LHCN-M2 (cell line): ENCODE measurements at regions not wholly inside any gene's neighbourhood (a gene's known extent, or its start where the extent isn't known, plus 50 kb on each side); places are given as distances from the start of the nearest gene placed in this dataset.

ENCODE experiments used
- DNase-seq: peaks from one replicate; pipeline ENCODE4 v3.0.0-alpha.2; 2012; ENCODE audit warnings: low read depth

DNA sequence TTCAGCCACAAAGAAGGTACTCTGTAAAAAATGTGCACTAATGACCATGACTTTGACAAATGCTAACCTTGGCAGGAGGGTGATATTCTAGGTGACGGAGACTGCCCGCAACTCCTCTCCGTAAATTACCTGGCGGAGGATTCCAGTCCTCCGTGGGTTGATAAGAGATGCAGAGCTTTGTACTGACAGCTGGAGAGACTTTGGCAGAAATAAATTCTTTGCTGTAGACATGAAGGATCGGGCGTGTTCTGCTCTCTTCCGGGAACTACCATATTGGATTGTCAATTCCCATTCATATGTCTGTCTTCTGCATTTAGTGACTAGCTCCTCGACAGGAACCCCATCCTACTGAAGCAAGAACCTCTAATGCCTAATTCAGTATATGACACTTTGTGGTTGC lies 158.3 kb upstream of the KAZN start:
- DNase-seq, result no peak

GRCh38 chr1:14440731-14441130 lies 157.8 kb upstream of the KAZN start:
- DNase-seq, result peak; percentile 68

GRCh38 chr1:14441302-14441741 lies 157.2 kb upstream of the KAZN start:
- DNase-seq, result peak; percentile 80

GRCh38 chr1:14442669-14443068 lies 155.8 kb upstream of the KAZN start:
- no peak for DNase-seq

DNA sequence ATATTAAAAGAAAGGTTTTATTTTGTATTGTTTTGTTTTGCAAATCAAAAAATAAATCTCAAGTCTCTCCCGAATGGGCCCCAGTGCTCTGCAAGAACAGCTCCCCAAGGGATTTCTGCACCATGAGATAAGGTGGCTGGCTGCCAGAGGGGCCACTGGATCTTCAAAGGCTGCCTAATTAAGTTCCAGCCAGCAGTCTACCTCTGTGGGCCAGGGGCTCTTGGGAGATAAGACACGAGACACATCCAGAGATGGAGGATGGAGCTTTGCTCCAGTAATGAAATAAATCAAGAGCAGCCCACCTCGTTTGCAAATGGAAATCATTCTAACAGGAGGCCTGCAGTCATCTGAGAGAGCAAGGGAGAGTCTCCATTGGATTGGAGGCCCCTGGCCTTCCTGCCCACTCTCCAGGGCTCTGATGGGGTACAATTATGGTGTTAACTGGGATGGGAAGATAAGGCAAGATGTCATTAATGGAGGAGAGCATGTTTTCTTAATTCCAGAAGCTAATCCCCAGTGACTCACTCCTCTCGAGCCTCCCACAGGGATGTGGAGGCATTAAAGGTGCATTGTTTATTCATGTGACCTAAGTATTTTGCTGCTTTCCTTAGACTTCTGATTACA lies 155.2 kb upstream of the KAZN start:
- peak; percentile 49 for DNase-seq

DNA sequence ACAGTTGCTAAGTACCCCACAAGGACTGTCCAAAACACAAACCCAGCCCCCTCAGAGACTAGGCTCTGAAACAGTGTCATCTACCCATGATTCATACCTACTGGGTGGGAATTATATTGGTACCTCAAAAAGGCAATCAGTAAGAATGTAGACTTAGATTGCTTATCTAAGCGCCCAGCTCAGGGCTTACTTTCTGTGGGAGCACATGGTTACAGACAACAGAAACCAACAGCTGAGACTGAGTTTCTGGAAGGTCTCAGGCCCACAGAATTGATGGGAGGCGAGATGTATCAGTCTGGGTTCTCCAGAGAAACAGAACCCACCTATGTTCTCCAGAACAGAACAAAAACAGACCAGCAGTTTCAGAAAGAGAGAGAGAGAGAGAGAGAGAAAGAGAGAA lies 147.3 kb upstream of the KAZN start:
- DNase-seq, result no peak

- DNase-seq, result no peak
Measured at GRCh38 chr1:14452551-14452950, 145.9 kb upstream of the KAZN start.

DNA sequence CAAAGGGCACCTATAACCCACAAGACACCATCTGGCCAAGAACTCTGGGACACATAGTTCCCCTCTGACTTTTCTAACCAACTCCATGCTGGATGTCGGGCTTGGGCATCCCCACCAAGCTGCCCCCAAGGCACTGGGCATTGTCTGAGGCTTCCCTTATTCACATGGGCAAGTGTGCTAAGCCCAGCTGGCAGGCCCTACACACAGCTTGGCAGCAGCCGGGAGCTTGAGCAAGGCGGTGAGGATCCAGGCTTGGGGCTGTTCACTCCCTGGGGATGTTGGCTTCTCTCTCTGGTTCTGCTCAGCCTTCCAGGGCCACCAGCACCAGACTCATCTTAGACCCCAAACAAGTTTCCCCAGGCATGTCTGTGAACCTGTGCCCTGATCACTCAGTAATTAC lies 138.3 kb upstream of the KAZN start:
- DNase-seq, result no peak

DNA sequence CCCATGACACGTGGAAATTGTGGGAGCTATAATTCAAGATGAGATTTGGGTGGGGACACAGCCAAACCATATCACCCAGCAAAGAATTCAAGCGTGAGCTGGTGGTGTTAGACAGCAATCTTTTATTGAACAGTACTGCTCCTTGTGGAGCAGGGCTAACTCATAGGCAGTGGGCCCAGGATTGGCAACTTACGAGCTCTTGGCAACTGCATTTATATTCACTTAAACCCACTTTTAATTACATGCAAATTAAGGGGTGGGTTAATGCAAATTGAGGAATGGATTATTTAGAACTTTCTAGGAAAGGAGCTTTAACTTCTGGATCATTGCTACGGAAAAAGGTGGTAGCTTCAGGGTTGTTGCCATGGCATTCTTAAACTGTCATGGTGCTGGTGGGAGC lies 135.6 kb upstream of the KAZN start:
- no peak for DNase-seq

- no peak for DNase-seq
Measured at GRCh38 chr1:14466006-14466405, 132.5 kb upstream of the KAZN start.

DNA sequence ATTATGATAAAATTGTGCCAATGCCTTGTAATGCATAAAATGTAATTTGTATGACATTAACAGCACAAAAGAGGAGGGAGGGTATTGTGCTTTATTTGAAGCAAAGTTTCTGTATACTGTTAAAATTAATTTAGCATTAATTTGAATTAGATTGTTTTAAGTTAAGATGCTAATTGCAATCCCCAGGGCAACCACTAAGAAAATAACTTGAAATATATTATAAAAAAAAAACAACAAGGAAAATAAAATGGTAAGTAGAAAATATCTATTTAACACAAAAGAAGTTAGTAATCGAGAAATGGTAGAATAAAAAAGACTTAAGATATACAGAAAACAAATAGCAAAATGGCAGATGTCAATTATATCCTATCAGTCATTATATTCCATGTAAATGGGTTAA lies 131.4 kb upstream of the KAZN start:
- no peak for DNase-seq

- DNase-seq, result no peak
Measured at GRCh38 chr1:14468751-14469150, 129.7 kb upstream of the KAZN start.

DNA sequence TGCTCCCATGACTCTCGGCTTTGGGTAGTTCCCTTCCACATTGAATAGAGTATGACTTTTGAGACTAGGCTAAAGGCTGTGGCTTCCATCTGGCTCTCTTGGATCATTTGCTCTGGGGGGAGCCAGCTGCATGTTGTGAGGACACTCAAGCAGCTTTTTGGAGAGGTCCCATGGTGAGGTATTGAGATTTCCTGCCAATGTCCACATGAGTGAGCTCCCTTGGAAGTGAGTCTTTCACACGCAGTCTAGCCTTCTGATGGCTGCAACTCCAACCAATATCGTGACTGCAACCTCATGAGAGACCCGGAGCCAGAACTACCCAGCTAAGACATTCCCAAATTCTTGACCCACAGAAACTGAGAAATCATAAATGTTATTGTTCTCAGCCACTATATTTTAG lies 127.7 kb upstream of the KAZN start:
- no peak for DNase-seq

DNA sequence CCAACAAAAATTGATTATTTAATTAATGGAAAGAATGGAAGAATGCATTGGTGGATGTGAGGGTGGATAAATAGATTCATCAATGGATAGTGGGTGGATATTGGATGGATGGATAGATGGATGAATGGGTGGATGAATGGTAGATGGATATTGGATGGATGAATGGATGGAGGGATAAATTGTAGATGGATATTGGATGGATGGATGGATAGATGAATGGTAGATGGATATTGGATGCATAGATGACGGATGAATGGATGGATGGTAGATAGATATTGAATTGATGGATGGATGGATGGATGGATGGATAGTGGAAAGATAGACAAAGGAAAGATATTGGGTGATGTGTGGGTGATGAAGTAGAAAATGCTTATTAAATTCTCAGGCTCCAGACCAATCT lies 123.6 kb upstream of the KAZN start:
- DNase-seq, result no peak

GRCh38 chr1:14476170-14476955 lies 122.1 kb upstream of the KAZN start:
- DNase-seq, result peak; percentile 64

DNA sequence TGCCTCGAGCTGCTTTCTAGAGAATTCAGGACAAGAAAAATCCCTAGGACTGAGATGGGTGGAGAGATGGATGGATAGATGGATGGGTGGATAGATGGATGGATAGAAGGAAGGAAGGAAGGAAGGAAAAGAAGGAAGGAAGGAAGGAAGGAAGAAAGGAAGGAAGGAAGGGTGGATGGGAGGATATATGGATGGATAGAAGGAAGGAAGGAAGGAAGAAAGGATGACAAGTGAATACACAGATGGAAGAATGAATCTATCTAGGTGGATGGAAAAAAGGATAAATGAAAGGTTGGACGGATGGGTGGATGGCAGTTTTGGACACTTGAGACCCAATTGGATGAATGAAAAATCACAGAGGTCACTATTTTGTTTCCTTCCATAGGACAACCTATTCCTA lies 120.4 kb upstream of the KAZN start:
- DNase-seq, result no peak

- DNase-seq, result no peak
Measured at GRCh38 chr1:14479865-14480264, 118.6 kb upstream of the KAZN start.

DNA sequence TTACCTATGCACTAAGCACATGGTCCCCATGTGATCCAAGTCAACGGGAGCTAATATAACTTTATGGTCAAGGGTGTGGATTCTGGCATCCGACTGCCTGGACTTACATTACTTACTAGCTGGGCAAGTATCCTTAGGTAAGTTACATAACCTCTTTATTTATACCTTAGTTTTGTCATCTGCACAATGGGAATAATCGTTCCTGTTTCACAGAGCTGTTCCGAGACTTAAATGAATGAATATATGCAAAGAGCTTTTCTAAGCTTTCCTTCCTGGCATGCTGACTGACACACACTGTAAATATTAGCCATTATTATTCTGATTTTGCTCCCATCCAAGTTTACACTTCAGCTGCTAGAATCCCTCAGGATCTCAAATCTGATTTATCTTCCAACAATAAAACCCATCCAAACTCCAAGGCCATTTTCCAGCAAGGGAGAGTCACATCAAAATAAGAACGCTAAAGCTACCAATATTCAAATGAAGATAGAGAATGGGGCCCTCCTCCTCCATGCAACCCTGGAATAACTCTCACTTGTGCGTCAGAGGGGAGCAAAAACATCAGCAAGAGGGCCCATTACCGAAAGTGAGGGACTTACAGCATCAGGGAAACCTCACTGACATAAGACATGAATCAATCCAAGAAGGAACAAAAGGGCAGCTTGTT lies 115.6 kb upstream of the KAZN start:
- no peak for DNase-seq

GRCh38 chr1:14485285-14485684 lies 113.2 kb upstream of the KAZN start:
- no peak for DNase-seq

DNA sequence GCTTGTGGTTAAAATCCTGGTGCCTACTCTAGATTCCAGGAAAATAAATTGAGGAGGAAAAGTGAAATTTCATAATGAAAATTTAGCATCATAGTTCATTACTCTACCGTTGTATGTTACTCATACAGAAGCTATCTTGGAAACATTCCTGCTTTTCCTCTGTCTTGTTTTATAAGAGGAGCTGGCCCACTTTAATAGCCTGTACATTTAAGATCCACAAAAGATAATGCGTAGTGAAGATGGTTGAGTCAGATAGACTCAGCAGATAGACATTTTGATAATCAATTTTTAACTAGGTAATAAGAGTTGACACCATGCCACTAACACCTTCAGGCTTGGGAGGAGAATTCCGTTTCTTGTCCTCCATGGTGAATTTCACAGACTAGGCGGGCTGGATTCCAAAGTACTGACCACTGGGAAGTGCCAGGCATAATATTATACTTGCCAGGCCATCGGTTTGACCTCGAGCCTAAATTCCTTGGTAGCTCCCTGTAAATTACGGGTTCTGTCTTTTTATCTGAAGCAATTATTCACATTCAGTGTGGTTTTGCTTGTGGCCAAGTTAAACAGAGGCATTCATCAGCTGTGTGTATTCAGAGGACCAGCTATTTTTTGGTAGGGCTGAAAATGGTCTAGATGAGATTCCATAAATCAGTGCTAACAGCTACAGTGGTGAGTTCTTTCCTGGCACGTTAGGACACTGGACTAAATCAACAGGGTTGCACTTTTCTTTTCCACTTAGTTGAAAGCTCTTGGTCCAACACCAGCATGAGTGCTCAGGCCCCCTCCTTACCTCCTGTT lies 111.9 kb upstream of the KAZN start:
- DNase-seq, result peak; percentile 93

- peak; percentile 51 for DNase-seq
Measured at GRCh38 chr1:14487671-14488070, 110.8 kb upstream of the KAZN start.

DNA sequence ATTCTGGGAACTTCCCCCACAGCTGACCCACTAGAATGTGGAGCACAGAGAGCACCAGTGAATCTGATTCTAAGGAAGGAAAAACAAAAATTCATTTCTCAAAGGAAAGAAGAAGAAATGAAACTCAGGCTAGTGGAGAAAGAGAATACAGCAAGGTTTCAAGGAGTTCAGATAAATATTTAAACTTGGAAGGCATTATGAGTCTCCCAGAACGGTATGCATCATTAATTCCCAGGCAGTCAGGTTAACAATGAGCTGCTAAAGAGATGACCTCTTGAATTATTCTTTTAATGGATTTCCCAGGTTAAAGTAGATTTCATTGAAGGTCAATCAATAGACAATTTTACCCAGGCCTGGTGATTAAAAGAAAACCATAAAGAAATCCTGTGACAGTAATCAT lies 103.6 kb upstream of the KAZN start:
- no peak for DNase-seq
